AG04449 (cell line): ENCODE measurements at regions not wholly inside any gene's neighbourhood (a gene's known extent, or its start where the extent isn't known, plus 50 kb on each side); places are given as distances from the start of the nearest gene placed in this dataset.

Experiments used
- CTCF ChIA-PET: fragments of 350-600 bp; formaldehyde crosslinking; extraction: SDS; loops from one replicate; lab custom pipeline; 2021; ENCODE audit warnings: antibody characterized with exemption; lab: Yijun Ruan, JAX
- POLR2A ChIA-PET: fragments of 400-600, 350-600 bp; formaldehyde crosslinking; extraction: SDS; loops from one replicate; lab custom pipeline; 2020; ENCODE audit warnings: antibody characterized with exemption, inconsistent platforms; lab: Yijun Ruan, JAX
- DNase-seq: peaks from one replicate; pipeline ENCODE4 v3.0.0-alpha.2; 2010; ENCODE audit warnings: low read depth, low spot score
- H3K4me3 ChIP-seq: 2 replicates; pipeline ENCODE4 v1.5.1; 2011; ENCODE audit warnings: low read depth, mild to moderate bottlenecking, control low read depth, low read length
- CTCF ChIP-seq: IDR thresholded peaks from one replicate; pipeline ENCODE4 v1.5.1; 2011; ENCODE audit warnings: mild to moderate bottlenecking, moderate library complexity, low read length, control low read depth, inconsistent platforms; ENCODE audit not compliant: insufficient read depth; ENCODE audit errors: missing control alignments

DNA sequence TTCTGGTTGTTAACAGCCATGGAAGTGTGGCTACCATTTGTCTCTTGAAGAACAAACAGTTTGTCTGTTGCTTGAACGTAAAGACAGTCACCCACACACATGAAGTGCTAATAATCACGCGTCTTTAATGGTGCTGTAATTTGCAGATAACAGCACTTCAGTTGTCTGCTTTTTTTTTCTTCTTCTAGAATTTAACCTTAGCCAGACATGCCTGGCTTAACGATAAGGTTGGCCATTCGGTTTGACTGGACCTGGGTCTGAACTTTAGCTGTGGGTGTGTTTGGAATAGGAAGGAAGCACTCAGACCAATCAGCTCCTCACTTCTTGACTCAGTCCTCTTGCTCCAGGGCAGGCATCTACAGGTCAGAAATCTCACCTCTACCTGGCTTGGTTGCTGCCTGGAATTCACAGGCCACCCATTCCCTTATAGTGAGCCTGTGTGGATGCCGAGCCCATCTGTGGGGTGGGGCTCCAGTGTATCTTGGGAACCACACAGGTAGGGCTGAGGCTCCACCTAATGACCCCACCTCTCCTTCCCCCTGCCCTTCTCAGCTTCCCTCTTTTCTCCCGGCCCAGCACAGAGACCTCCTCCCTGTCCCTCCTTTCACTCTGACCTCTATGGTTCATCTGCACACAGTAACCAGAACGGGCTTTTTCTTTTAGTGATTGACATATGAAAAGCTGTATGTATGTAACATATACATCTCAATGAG, 246.4 kb upstream of the PWP1 start:
- ChIA-PET POLR2A (no interaction called here), CTCF (interaction anchor here (1.4 to 5.0 kb wide), 3 partner anchors 9 to 307 kb away, joined by 3 to 26 read pairs (median 5); no protein-coding TSS in a partner anchor)
- H3K4me3 ChIP-seq, result no peak overlapping the region
- no peak for TF ChIP-seq CTCF
- no peak for DNase-seq

DNA sequence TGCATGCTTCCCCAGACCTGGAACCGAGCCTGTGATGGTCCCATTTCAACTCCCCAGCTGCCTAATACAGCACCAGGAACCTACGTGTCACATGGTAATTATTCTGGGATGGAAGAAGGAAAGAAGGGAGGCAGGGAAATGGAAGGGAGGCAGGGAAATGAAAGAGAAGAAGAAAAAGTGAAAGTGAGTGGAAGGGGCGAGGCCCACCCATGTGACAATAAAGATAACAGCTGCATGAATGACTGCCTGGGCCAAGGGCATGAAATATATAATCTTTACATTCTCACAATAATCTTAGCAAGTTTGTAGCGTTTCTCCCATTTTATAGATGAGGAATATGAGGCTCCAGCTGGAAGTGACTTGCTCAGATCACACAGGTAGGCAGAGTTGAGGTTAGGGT, 245.0 kb upstream of the PWP1 start:
- no peak overlapping the region for H3K4me3 ChIP-seq
- DNase-seq, result no peak
- ChIA-PET POLR2A (no interaction called here), CTCF (interaction anchor here (1.4 to 5.0 kb wide), 3 partner anchors 7 to 309 kb away, joined by 3 to 26 read pairs (median 4); no protein-coding TSS in a partner anchor)
- TF ChIP-seq CTCF, result no peak

GRCh38 chr12:107441665-107442300, 243.8 kb upstream of the PWP1 start:
- ChIA-PET CTCF (interaction anchor here (0.6 to 1.5 kb wide), 2 partner anchors 167 to 306 kb away, joined by 3 to 4 read pairs; no protein-coding TSS in a partner anchor), POLR2A (interaction anchor here (0.7 kb wide), 1 partner anchor 148 kb away, joined by 5 read pairs; no protein-coding TSS in a partner anchor)
- DNase-seq, result no peak
- no peak for TF ChIP-seq CTCF
- H3K4me3 ChIP-seq, result no peak overlapping the region

GRCh38 chr12:107442326-107442987, 243.1 kb upstream of the PWP1 start:
- POLR2A ChIA-PET, result no interaction called here
- no peak overlapping the region for H3K4me3 ChIP-seq
- TF ChIP-seq CTCF, result no peak
- CTCF ChIA-PET, result interaction anchor here (1.5 kb wide), 1 partner anchor 166 kb away, joined by 4 read pairs; no protein-coding TSS in a partner anchor
- DNase-seq, result no peak

- DNase-seq, result no peak
- no peak overlapping the region for H3K4me3 ChIP-seq
- CTCF ChIA-PET, result interaction anchor here (1.5 kb wide), 2 partner anchors 165 to 167 kb away, joined by 4 read pairs; no protein-coding TSS in a partner anchor
- POLR2A ChIA-PET, result no interaction called here
- TF ChIP-seq CTCF, result no peak
These were observed 242.1 kb upstream of the PWP1 start for GRCh38 chr12:107443320-107444090.
